Upper lobe of left lung (tissue), 4 donors: ENCODE measurements at regions not wholly inside any gene's neighbourhood (a gene's known extent, or its start where the extent isn't known, plus 50 kb on each side); places are given as distances from the start of the nearest gene placed in this dataset.

Experiments used
- CTCF ChIP-seq, 6 experiments: fragments of 450-650 bp in 4 of 6; fragments of 200-600 bp in 2 of 6; sonication (generic) in 2 of 6; IDR thresholded peaks; one replicate each; pipeline ENCODE4 v1.5.1; 2016 to 2019; ENCODE audit warnings: antibody characterized with exemption in 6 of 6
- POLR2A ChIP-seq, 4 donors: fragments of 450-650 bp; IDR thresholded peaks; one replicate each; pipeline ENCODE4 v1.5.1; 2016 to 2017; ENCODE audit warnings: antibody characterized with exemption in 4 of 4, mild to moderate bottlenecking in 2 of 4

- no peak for TF ChIP-seq CTCF (IDR thresholded peaks at IDR 0.05)
- TF ChIP-seq POLR2A (IDR thresholded peaks at IDR 0.05) = no peak
These were observed 173.5 kb downstream of the SCP2D1 start for GRCh38 chr20:18986895-18987580.
